Choroid plexus epithelial cell (primary cell): ENCODE measurements at regions not wholly inside any gene's neighbourhood (a gene's known extent, or its start where the extent isn't known, plus 50 kb on each side); places are given as distances from the start of the nearest gene placed in this dataset.

Experiments used
- DNase-seq: peaks from one replicate; pipeline ENCODE4 v3.0.0-alpha.2; 2010; ENCODE audit warnings: low read depth
- H3K4me3 ChIP-seq: 2 replicates; pipeline ENCODE4 v1.5.1; 2011; ENCODE audit warnings: low read depth, mild to moderate bottlenecking, control low read depth, low read length, moderate library complexity
- TF ChIP-seq, protein P1 (sequence below): conservative IDR thresholded peaks from 2 replicates; pipeline ENCODE4 v1.5.1; 2011; ENCODE audit warnings: low read depth, mild to moderate bottlenecking, control low read depth, inconsistent platforms, low read length, moderate library complexity

DNA sequence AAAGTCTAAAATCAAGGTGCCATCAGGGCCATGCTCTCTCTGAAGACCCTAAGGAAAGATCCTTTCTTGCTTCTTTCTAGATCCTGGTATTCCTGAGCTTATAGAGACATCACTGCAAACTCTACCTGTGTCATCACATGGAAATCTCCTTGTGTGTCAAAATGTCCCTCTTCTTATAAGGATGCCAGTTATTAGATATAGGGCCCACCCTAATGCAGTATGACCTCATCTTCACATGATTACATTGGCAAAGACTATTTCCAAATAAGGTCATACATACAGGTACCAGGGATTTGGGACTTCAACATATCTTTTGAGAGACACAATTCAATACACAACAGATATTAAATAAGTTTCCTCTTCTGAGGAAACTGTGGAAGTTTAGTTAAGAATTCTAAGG lies 123.9 kb downstream of the UNC5CL start:
- TF ChIP-seq, protein P1, sequence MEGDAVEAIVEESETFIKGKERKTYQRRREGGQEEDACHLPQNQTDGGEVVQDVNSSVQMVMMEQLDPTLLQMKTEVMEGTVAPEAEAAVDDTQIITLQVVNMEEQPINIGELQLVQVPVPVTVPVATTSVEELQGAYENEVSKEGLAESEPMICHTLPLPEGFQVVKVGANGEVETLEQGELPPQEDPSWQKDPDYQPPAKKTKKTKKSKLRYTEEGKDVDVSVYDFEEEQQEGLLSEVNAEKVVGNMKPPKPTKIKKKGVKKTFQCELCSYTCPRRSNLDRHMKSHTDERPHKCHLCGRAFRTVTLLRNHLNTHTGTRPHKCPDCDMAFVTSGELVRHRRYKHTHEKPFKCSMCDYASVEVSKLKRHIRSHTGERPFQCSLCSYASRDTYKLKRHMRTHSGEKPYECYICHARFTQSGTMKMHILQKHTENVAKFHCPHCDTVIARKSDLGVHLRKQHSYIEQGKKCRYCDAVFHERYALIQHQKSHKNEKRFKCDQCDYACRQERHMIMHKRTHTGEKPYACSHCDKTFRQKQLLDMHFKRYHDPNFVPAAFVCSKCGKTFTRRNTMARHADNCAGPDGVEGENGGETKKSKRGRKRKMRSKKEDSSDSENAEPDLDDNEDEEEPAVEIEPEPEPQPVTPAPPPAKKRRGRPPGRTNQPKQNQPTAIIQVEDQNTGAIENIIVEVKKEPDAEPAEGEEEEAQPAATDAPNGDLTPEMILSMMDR, result no peak
- H3K4me3 ChIP-seq, result no peak overlapping the region
- DNase-seq, result no peak

DNA sequence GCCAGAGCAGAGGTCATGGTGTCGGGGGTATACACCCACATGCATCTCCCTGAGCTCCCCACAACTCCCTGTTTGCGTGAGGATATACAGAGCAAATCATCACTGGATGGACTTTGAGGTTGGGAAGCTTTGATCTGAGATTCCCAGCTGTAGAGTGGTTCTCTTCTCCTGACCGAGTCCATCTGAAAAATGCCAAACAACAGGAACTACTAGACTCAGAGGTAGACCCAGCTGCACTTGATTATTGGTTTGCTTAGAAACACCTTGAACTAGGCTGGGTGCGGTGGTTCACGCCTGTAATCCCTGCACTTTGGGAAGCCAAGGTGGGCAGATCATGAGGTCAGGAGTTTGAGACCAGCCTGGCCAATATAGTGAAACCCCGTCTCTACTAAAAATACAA lies 125.0 kb downstream of the UNC5CL start:
- DNase-seq, result no peak
- TF ChIP-seq, protein P1, result no peak
- no peak overlapping the region for H3K4me3 ChIP-seq

DNA sequence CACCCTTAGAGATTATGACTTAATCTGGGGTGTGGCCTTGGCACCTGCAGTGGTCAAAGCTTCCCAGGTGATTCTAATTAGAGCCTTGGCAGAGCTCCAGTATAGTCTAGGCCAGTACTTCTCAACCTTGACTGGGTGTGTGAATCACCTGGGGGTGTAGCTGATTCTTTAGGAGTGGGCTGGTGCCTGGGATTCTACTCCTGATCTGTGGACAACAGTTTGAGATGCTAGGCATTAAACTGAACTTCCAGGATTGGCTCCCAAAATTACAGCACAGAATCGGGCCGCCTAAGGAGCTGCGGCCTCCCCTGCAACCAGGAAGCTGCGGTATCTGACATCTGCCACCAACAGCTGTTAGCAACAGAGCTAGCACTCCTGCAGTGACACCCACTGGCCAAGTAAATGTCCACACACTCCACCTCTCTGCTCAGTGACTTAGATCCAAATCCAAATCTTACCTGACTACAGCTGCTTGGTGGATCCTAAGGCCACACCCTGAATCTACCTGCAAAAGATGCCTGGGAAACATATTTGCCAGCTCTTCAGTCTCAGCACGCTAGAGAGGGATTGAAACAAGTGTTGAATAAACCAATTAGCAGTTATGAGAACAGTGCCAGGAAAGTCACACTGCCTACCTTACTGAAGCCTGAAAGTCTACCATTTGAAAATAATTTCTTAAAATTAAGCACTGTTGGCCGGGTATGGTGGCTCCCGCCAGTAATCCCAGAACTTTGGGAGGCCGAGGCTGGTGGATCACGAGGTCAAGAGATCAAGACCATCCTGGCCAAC lies 126.7 kb downstream of the UNC5CL start:
- TF ChIP-seq, protein P1, result peak; percentile 54
- no peak overlapping the region for H3K4me3 ChIP-seq
- DNase-seq, result peak; percentile 36

DNA sequence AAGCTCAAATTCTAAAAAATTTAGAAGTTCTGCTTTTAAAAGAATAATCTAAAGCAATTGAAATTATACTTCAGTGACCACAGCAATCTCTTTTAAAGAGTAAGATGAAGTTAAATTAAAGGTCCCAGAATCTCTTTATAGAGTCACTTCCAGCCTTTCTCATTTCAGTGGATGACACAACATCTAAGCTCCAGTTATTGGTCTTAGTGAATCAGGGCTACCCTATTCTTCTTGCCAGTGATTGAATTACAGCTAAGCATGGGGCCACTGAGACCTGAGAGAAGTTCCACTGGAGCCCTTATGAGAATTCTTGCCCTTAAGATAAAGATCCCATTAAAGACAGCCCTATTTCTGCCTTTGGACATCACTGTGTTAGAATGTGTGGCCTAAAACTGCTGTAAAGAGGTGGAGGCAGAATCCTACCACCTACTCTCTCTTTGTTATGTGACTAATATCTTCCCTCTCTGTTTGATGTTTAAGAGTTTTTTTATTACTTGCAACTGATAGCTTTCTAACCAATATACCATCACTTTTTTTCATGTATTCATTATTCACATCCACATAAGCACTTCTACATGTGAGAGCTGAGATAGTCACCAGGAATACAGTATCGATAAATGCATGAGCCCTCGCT lies 128.6 kb downstream of the UNC5CL start:
- no peak for DNase-seq
- TF ChIP-seq, protein P1, result no peak
- H3K4me3 ChIP-seq, result no peak overlapping the region

DNA sequence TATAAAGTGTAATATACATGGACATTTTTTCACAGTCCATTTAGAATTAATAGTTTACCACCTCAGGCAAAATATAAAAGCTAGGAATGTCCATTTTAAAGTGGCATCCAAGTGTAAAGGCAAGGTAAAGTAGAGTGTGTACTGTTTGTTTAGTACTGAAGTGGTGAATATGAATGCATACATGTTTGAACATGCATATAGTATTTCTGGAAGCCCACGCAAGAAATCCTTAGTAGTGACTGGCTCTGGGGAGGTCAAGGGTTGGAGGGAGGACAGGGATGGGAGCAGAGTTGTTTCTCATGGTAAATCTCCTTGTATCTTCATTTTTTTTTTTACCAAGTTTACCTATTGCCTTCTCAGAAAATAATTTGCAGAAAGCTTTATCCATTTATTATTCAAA lies 129.2 kb downstream of the UNC5CL start:
- H3K4me3 ChIP-seq, result no peak overlapping the region
- DNase-seq, result no peak
- TF ChIP-seq, protein P1, result no peak

DNA sequence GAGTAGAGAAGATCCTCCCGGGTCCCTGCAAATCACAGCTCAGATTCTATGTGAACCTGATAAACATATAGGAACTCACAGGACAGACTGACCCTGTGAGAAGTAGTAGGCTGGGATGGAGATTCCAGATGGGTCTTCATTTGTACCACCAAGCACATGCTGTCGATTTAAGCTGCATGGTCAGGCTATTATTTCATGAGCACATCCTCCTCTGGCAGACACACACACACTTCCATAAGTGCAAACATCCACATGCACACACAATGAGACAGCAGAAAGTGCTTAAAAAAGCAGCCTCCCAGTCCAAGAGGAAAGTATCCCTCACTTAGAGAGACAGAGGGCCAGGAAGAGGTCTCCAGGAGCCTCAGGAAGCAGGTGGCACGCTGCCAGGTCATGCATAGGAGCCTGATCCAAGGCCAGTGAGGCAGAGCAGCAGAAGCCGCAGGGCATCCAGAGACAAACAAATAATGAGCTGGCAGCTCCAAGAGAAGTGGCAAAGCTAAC lies 131.8 kb downstream of the UNC5CL start:
- TF ChIP-seq, protein P1, result no peak
- H3K4me3 ChIP-seq, result no peak overlapping the region
- no peak for DNase-seq
